ENCODE measurements at regions not wholly inside any gene's neighbourhood (a gene's known extent, or its start where the extent isn't known, plus 50 kb on each side); places are given as distances from the start of the nearest gene placed in this dataset.

GRCh38 chr1:30258876-30259275 is 464.5 kb downstream of the MATN1 start:
- Histone ChIP-seq H3K9me3 (no peaks in the 10 kb centered on the region), H3K4me1 (ENCODE audit: control insufficient read depth in 1 of 2, insufficient read depth in 1 of 2, low read depth in 1 of 2, low read length in 1 of 2) (no peaks in the 10 kb centered on the region), H3K36me3 (no peaks in the 10 kb centered on the region), H3K4me3 (ENCODE audit: low read depth in 1 of 2, low read length in 1 of 2) (no peak overlapping the region), H3K27me3 (peaks cover 36% of the 10 kb centered on the region), H3K27ac (no peak overlapping the region)
- TF ChIP-seq, protein P1, sequence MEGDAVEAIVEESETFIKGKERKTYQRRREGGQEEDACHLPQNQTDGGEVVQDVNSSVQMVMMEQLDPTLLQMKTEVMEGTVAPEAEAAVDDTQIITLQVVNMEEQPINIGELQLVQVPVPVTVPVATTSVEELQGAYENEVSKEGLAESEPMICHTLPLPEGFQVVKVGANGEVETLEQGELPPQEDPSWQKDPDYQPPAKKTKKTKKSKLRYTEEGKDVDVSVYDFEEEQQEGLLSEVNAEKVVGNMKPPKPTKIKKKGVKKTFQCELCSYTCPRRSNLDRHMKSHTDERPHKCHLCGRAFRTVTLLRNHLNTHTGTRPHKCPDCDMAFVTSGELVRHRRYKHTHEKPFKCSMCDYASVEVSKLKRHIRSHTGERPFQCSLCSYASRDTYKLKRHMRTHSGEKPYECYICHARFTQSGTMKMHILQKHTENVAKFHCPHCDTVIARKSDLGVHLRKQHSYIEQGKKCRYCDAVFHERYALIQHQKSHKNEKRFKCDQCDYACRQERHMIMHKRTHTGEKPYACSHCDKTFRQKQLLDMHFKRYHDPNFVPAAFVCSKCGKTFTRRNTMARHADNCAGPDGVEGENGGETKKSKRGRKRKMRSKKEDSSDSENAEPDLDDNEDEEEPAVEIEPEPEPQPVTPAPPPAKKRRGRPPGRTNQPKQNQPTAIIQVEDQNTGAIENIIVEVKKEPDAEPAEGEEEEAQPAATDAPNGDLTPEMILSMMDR (IDR thresholded peaks at IDR 0.05), result no peak

DNA sequence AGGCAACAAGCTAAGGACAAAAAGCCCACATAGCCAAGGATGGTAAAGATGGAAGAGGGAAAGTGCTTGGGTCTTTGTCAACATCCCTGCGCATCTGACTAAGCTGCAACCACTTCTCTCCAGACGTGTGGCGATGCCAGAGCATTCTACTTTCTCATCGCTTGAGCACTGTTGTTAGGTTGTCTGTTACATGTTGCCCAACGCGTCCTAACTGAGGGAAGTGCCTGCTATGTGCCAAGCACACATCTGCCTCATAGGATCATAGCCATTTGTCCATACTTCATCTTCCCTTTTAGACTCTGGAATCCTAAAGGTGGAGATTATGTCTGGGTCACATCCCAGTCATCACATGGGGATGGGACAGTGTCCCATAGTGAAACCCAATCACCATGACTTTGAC is 464.9 kb downstream of the MATN1 start:
- H3K27ac ChIP-seq, result no peak overlapping the region

GRCh38 chr1:30257742-30258380 is 465.5 kb downstream of the MATN1 start:
- no peak overlapping the region for H3K4me3 ChIP-seq (ENCODE audit: low read depth in 1 of 2, low read length in 1 of 2)
- no peak overlapping the region for H3K27ac ChIP-seq
- H3K36me3 ChIP-seq, result no peaks in the 10 kb centered on the region
- H3K27me3 ChIP-seq, result peaks cover 36% of the 10 kb centered on the region
- no peaks in the 10 kb centered on the region for H3K4me1 ChIP-seq (ENCODE audit: control insufficient read depth in 1 of 2, insufficient read depth in 1 of 2, low read depth in 1 of 2, low read length in 1 of 2)
- no peaks in the 10 kb centered on the region for H3K9me3 ChIP-seq
- TF ChIP-seq, protein P1 (IDR thresholded peaks at IDR 0.05), result no peak

More for the DNA sequence above, 464.9 kb downstream of the MATN1 start:
- TF ChIP-seq, protein P1 (IDR thresholded peaks at IDR 0.05), result no peak
- H3K9me3 ChIP-seq, result no peaks in the 10 kb centered on the region
- H3K36me3 ChIP-seq, result no peaks in the 10 kb centered on the region
- peaks cover 36% of the 10 kb centered on the region for H3K27me3 ChIP-seq
- H3K4me3 ChIP-seq (ENCODE audit: low read depth in 1 of 2, low read length in 1 of 2), result no peak overlapping the region
- no peaks in the 10 kb centered on the region for H3K4me1 ChIP-seq (ENCODE audit: control insufficient read depth in 1 of 2, insufficient read depth in 1 of 2, low read depth in 1 of 2, low read length in 1 of 2)

DNA sequence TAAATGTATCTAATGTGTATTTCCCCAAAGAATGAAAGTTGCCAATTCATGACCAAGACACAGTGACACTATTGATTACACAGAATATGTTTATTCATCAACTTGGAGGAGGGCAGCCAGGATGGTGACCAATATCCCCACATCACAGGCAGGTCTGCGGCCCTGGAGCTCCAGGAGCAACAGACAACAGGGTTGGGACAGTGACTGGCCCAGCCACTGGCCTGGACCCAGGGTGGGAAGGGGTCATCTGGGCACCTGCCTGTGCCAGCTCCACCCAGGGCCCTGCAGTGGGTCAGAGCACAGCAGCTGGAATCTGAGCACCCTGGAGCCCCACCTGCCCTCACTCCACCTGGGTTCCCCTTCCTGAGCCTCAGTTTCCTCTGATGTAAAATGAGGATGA is 466.1 kb downstream of the MATN1 start:
- Histone ChIP-seq H3K27ac (no peak overlapping the region), H3K4me3 (ENCODE audit: low read depth in 1 of 2, low read length in 1 of 2) (no peak overlapping the region), H3K4me1 (ENCODE audit: control insufficient read depth in 1 of 2, insufficient read depth in 1 of 2, low read depth in 1 of 2, low read length in 1 of 2) (no peaks in the 10 kb centered on the region), H3K36me3 (no peaks in the 10 kb centered on the region), H3K9me3 (no peaks in the 10 kb centered on the region), H3K27me3 (peaks cover 36% of the 10 kb centered on the region)
- TF ChIP-seq, protein P1 (IDR thresholded peaks at IDR 0.05), result no peak

DNA sequence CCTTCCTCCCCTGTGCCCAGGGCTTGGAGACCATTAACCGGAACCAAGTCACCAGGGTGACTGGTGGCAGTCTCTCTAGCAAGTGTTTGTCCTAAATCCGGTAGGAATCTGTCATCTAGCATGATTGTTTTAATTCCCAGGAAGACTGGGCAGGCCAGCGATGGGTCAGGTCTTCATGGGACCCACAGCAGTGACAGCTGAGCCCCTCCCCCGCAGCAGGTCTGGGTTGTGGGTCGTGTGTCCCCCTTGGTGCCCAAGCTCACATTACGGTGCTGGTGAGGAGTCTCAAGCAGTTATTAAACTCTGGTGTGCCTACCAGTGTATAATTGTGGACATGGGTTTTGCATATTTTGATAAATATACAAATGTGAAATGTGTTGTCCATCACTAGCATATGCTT is 466.5 kb downstream of the MATN1 start:
- peaks cover 36% of the 10 kb centered on the region for H3K27me3 ChIP-seq
- no peak overlapping the region for H3K27ac ChIP-seq
- no peaks in the 10 kb centered on the region for H3K36me3 ChIP-seq
- H3K4me3 ChIP-seq (ENCODE audit: low read depth in 1 of 2, low read length in 1 of 2), result no peak overlapping the region
- H3K4me1 ChIP-seq (ENCODE audit: control insufficient read depth in 1 of 2, insufficient read depth in 1 of 2, low read depth in 1 of 2, low read length in 1 of 2), result no peaks in the 10 kb centered on the region
- H3K9me3 ChIP-seq, result no peaks in the 10 kb centered on the region
- TF ChIP-seq, protein P1 (IDR thresholded peaks at IDR 0.05), result no peak
